ENCODE measurements at regions not wholly inside any gene's neighbourhood (a gene's known extent, or its start where the extent isn't known, plus 50 kb on each side); places are given as distances from the start of the nearest gene placed in this dataset.

GRCh38 chr12:4009979-4010704, 136.9 kb upstream of the PARP11 start:
- Histone ChIP-seq H3K36me3 (ENCODE audit: control insufficient read depth, insufficient read depth, low read length) (no peaks in the 10 kb centered on the region), H3K27ac (ENCODE audit: low read depth, low read length) (no peak overlapping the region), H3K9ac (ENCODE audit: extremely low read depth, low read length, poor library complexity, severe bottlenecking) (no peak overlapping the region), H3K4me3 (ENCODE audit: low read length) (no peak overlapping the region), H3K4me1 (ENCODE audit: control insufficient read depth, insufficient read depth, low read length) (peaks cover 13% of the 10 kb centered on the region), H3K9me3 (ENCODE audit: control insufficient read depth, low read length) (no peaks in the 10 kb centered on the region), H3K27me3 (ENCODE audit: control insufficient read depth, insufficient read depth, low read length, poor library complexity, severe bottlenecking) (no peaks in the 10 kb centered on the region)
- peak; percentile 39 for DNase-seq
- Mint-ChIP-seq H3K4me3 (no peak overlapping the region), H3K9me3 (no peaks in the 10 kb centered on the region), H3K4me1 (peaks cover 46% of the 10 kb centered on the region), H3K27me3 (ENCODE audit: insufficient read depth) (no peaks in the 10 kb centered on the region), H3K36me3 (ENCODE audit: low read depth) (peaks cover 22% of the 10 kb centered on the region), H3K27ac (no peak overlapping the region)
- 84 to 92% methylated on average over 6 to 8 of the region's 8 CpGs for WGBS, 2 experiments (ENCODE audit: insufficient coverage in 1 of 2, insufficient read length in 1 of 2)
- TF ChIP-seq CTCF (conservative IDR thresholded peaks at IDR 0.05): no peak

- Histone ChIP-seq H3K36me3 (ENCODE audit: control insufficient read depth, insufficient read depth, low read length) (no peaks in the 10 kb centered on the region), H3K4me3 (ENCODE audit: low read length) (no peak overlapping the region), H3K27ac (ENCODE audit: low read depth, low read length) (no peak overlapping the region), H3K9ac (ENCODE audit: extremely low read depth, low read length, poor library complexity, severe bottlenecking) (no peak overlapping the region), H3K4me1 (ENCODE audit: control insufficient read depth, insufficient read depth, low read length) (no peaks in the 10 kb centered on the region), H3K9me3 (ENCODE audit: control insufficient read depth, low read length) (no peaks in the 10 kb centered on the region), H3K27me3 (ENCODE audit: control insufficient read depth, insufficient read depth, low read length, poor library complexity, severe bottlenecking) (no peaks in the 10 kb centered on the region)
- peaks cover 3% of the 10 kb centered on the region for H3K9me3 Mint-ChIP-seq
- TF ChIP-seq CTCF (conservative IDR thresholded peaks at IDR 0.05): no peak
- H3K27ac Mint-ChIP-seq: peak overlapping the region; percentile 22
- peak; percentile 20 for DNase-seq
- peaks cover 30% of the 10 kb centered on the region for H3K36me3 Mint-ChIP-seq (ENCODE audit: low read depth)
- H3K27me3 Mint-ChIP-seq (ENCODE audit: insufficient read depth): peaks cover 4% of the 10 kb centered on the region
- 83 to 90% methylated on average over 2 to 4 of the region's 4 CpGs for WGBS, 2 experiments (ENCODE audit: insufficient coverage in 1 of 2, insufficient read length in 1 of 2)
- no peak overlapping the region for H3K4me3 Mint-ChIP-seq
- H3K4me1 Mint-ChIP-seq: peaks cover 17% of the 10 kb centered on the region
These were observed 133.5 kb upstream of the PARP11 start for GRCh38 chr12:4006743-4007142.

DNA sequence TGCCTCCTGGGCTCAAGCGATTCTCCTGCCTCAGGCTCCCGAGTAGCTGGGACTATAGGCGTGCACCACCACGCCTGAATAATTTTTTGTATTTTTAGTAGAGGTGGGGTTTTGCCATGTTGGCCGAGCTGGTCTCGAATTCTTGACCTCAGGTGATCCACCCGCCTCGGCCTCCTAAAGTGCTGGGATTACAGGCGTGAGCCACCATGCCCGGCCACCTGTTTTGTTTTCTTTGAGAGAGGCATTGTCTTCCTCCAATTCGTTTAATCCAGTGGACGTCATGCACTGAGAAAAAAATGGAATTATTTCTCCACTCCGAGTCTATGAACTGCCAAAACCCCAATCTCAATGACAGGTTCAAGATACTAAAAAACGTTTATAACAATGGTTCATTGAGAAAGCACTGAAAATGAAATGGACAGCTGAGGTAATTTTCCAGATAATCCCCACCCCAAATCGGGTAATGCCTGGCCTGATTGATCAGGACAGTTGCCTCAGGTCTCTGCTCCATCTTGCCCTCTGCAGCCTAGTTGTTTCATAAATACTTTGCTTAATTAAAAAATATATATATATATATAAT, 132.7 kb upstream of the PARP11 start:
- Histone ChIP-seq H3K27ac (ENCODE audit: low read depth, low read length) (no peak overlapping the region), H3K4me3 (ENCODE audit: low read length) (no peak overlapping the region), H3K4me1 (ENCODE audit: control insufficient read depth, insufficient read depth, low read length) (no peaks in the 10 kb centered on the region), H3K9ac (ENCODE audit: extremely low read depth, low read length, poor library complexity, severe bottlenecking) (no peak overlapping the region), H3K27me3 (ENCODE audit: control insufficient read depth, insufficient read depth, low read length, poor library complexity, severe bottlenecking) (no peaks in the 10 kb centered on the region), H3K36me3 (ENCODE audit: control insufficient read depth, insufficient read depth, low read length) (no peaks in the 10 kb centered on the region), H3K9me3 (ENCODE audit: control insufficient read depth, low read length) (peaks cover 2% of the 10 kb centered on the region)
- WGBS, 2 experiments (ENCODE audit: insufficient coverage in 1 of 2, insufficient read length in 1 of 2): 92 to 94% methylated on average over 12 to 15 of the region's 15 CpGs
- peaks cover 12% of the 10 kb centered on the region for H3K4me1 Mint-ChIP-seq
- H3K36me3 Mint-ChIP-seq (ENCODE audit: low read depth): peaks cover 38% of the 10 kb centered on the region
- H3K4me3 Mint-ChIP-seq: no peak overlapping the region
- no peak overlapping the region for H3K27ac Mint-ChIP-seq
- peak; percentile 28 for DNase-seq
- H3K9me3 Mint-ChIP-seq: peaks cover 9% of the 10 kb centered on the region
- H3K27me3 Mint-ChIP-seq (ENCODE audit: insufficient read depth): peaks cover 7% of the 10 kb centered on the region
- no peak for TF ChIP-seq CTCF (conservative IDR thresholded peaks at IDR 0.05)

Data from endodermal cell (in vitro differentiated cells).